ENCODE measurements at regions not wholly inside any gene's neighbourhood (a gene's known extent, or its start where the extent isn't known, plus 50 kb on each side); places are given as distances from the start of the nearest gene placed in this dataset.

DNA sequence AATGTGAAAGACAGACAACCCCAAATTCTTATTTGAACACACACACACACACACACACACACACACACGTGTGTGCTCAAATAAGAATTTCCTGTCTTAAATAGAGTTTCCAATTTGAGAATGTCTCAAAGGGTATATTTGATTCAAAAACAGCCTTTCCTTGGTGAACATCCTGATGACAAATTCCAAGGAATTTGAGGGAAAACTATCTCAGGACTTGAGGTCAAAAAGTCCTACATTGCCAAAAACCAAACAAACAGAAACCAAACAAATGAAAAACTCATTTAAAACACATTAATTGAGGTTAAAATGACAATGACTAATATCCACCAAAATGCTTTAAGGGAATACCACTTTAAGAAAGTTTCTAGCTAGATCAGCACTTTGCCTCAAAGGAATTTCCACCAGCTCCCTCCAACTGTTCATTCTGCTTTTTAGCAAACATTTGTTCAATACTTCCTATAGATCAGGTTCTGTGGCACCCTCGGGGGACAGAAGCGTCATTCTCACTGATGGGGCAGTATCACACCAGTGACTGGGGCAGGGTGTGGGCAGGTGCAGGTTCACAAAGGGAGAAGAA lies 232.1 kb upstream of the TRIB2 start:
- H3K9me3 ChIP-seq (ENCODE audit: control insufficient read depth in 4 of 4, insufficient read depth in 3 of 4, low read length in 3 of 4): no peaks in the 10 kb centered on the region
- no peak overlapping the region for H3K9ac ChIP-seq (ENCODE audit: insufficient read depth in 1 of 2, low read length in 2 of 2)
- 75 to 85% methylated on average over 3 of the region's 3 CpGs for WGBS, 2 donors
- ATAC-seq (ENCODE audit: insufficient read depth, low FRiP score) (no peak), DNase-seq (no peak)
- H3K27ac ChIP-seq (ENCODE audit: low read depth in 1 of 2, low read length in 1 of 2): no peak overlapping the region
- TF ChIP-seq, protein P1, sequence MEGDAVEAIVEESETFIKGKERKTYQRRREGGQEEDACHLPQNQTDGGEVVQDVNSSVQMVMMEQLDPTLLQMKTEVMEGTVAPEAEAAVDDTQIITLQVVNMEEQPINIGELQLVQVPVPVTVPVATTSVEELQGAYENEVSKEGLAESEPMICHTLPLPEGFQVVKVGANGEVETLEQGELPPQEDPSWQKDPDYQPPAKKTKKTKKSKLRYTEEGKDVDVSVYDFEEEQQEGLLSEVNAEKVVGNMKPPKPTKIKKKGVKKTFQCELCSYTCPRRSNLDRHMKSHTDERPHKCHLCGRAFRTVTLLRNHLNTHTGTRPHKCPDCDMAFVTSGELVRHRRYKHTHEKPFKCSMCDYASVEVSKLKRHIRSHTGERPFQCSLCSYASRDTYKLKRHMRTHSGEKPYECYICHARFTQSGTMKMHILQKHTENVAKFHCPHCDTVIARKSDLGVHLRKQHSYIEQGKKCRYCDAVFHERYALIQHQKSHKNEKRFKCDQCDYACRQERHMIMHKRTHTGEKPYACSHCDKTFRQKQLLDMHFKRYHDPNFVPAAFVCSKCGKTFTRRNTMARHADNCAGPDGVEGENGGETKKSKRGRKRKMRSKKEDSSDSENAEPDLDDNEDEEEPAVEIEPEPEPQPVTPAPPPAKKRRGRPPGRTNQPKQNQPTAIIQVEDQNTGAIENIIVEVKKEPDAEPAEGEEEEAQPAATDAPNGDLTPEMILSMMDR (IDR thresholded peaks at IDR 0.05; ENCODE audit: control extremely low read depth, extremely low read depth): no peak
- no peaks in the 10 kb centered on the region for H3K27me3 ChIP-seq (ENCODE audit: control insufficient read depth in 3 of 3, insufficient read depth in 3 of 3, low read length in 2 of 3)
- H3K4me1 ChIP-seq (ENCODE audit: control insufficient read depth in 5 of 5, insufficient read depth in 5 of 5, low read length in 5 of 5): peaks cover 0 to 2% (median 0%) of the 10 kb centered on the region in 5 donors
- H3K36me3 ChIP-seq (ENCODE audit: control insufficient read depth in 4 of 4, insufficient read depth in 4 of 4, low read length in 4 of 4): no peaks in the 10 kb centered on the region
- no peak overlapping the region for H3K4me3 ChIP-seq

DNA sequence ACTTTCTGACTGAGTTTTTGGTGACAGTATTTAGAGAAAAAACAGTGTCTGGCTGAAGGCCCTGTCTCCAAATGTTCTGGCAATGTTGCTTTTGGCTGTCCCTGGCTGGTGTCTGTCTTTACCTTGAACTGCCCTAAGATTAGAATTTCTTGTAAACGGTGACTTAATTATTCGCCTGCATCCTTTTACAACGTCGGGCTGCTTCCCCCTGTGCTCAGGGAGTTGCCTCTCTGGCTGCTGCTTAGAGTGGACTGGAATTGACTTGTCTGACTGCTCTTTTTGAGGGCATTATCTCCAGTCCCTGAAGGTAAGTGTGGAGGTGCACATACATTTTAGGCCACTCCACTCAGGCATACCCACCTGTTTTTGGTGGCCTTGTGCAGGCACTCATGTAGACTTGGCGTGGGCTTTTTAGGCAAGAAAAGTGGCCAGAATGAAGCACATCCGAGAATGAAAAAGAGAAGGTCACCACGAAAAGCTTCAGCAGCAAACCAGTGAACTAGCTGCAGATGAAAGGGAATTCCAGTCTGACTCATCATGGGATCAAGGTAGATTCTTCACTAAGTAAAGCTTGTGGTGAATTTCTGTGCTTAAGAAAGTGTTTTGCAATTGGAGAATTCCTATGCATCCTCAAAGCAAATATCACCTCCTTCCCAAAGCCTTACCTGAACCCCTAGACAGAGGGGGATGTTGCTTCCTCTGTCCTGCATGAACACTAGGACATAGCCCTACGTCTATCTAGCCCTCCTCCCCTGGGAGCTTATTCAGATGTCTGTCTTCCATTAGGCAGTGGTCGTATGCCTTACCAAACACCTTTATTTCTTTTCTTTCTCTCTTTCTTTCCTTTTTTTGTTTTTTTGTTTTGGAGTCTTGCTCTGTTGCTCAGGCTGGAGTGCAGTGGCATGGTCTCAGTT lies 230.3 kb upstream of the TRIB2 start:
- no peaks in the 10 kb centered on the region for H3K27me3 ChIP-seq (ENCODE audit: control insufficient read depth in 3 of 3, insufficient read depth in 3 of 3, low read length in 2 of 3)
- H3K27ac ChIP-seq (ENCODE audit: low read depth in 1 of 2, low read length in 1 of 2): no peak overlapping the region
- no peak for DNase-seq
- H3K36me3 ChIP-seq (ENCODE audit: control insufficient read depth in 4 of 4, insufficient read depth in 4 of 4, low read length in 4 of 4): no peaks in the 10 kb centered on the region
- H3K9ac ChIP-seq (ENCODE audit: insufficient read depth in 1 of 2, low read length in 2 of 2): no peak overlapping the region
- TF ChIP-seq, protein P1 (IDR thresholded peaks at IDR 0.05; ENCODE audit: control extremely low read depth, extremely low read depth): no peak
- H3K9me3 ChIP-seq (ENCODE audit: control insufficient read depth in 4 of 4, insufficient read depth in 3 of 4, low read length in 3 of 4): no peaks in the 10 kb centered on the region
- peaks cover 0 to 2% (median 0%) of the 10 kb centered on the region in 5 donors for H3K4me1 ChIP-seq (ENCODE audit: control insufficient read depth in 5 of 5, insufficient read depth in 5 of 5, low read length in 5 of 5)
- ATAC-seq (ENCODE audit: insufficient read depth, low FRiP score): no peak
- 84 to 85% methylated on average over 9 of the region's 9 CpGs for WGBS, 2 donors
- H3K4me3 ChIP-seq: no peak overlapping the region

DNA sequence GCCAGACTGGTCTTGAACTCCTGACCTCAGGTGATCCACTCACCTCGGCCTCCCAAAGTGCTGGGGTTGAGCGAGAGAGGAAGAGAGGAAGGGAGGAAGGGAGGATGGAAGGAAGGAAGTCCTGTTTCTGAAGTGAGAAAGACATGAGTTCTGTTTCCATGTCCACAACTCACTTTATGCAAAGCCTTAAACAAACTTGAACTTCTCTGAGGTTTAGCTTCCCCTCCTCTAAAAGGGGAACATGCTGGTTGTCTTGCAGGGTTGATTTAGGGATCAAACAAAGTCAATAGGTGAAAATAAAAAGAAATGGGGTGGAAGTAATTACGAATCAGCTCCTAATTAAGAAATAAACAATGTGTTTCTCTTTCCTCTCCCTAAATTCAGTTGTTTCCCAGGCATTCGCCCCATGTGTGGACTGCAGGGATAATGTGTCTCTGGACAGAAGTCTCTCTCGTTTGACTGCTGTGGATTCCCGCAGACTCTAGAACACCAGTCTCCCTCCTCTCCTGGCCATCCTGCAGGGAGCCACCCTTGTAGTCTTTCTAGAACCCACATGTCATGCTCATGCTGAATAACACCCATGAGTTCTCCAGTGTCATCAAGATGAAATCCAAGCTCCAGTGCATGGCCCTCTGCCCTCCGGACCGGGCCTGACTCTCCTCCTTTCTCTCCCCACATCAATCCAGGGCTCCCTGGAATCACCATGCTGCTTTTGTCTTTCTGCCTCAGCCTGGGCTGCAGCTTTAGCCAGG lies 229.3 kb upstream of the TRIB2 start:
- WGBS, 2 donors: 83 to 85% methylated on average over 8 of the region's 8 CpGs
- TF ChIP-seq, protein P1 (IDR thresholded peaks at IDR 0.05; ENCODE audit: control extremely low read depth, extremely low read depth): no peak
- Histone ChIP-seq H3K9ac (ENCODE audit: insufficient read depth in 1 of 2, low read length in 2 of 2) (no peak overlapping the region), H3K36me3 (ENCODE audit: control insufficient read depth in 4 of 4, insufficient read depth in 4 of 4, low read length in 4 of 4) (no peaks in the 10 kb centered on the region), H3K27me3 (ENCODE audit: control insufficient read depth in 3 of 3, insufficient read depth in 3 of 3, low read length in 2 of 3) (no peaks in the 10 kb centered on the region), H3K4me1 (ENCODE audit: control insufficient read depth in 5 of 5, insufficient read depth in 5 of 5, low read length in 5 of 5) (peaks cover 0 to 4% (median 0%) of the 10 kb centered on the region in 5 donors), H3K9me3 (ENCODE audit: control insufficient read depth in 4 of 4, insufficient read depth in 3 of 4, low read length in 3 of 4) (no peaks in the 10 kb centered on the region), H3K27ac (ENCODE audit: low read depth in 1 of 2, low read length in 1 of 2) (no peak overlapping the region), H3K4me3 (no peak overlapping the region)
- DNase-seq (no peak), ATAC-seq (ENCODE audit: insufficient read depth, low FRiP score) (no peak)

All from lung (tissue), 11 donors.